Activated T-cell treated with anti-CD3 and anti-CD28 coated beads, Interleukin-2, amount 50 U/mL, for 4 hours (primary cell): ENCODE measurements at regions not wholly inside any gene's neighbourhood (a gene's known extent, or its start where the extent isn't known, plus 50 kb on each side); places are given as distances from the start of the nearest gene placed in this dataset.
"Not testable (repeated sequence)": the region's sequence is repeated elsewhere in the genome, so short reads cannot be mapped to it uniquely, and the experiment has no call there.

ENCODE experiments used
- ATAC-seq, 2 donors: fragments of 200-7000 bp; cut with Tn5 transposase; one replicate each; pipeline ENCODE4 v1.10.0; 2021
- DNase-seq: peaks from one replicate; pipeline ENCODE4 v3.0.0-alpha.2; 2020
- H3K27me3 Mint-ChIP-seq: one replicate; pipeline ENCODE4 v1.8.0; 2021; ENCODE audit warnings: low read depth, mixed read lengths
- H3K36me3 Mint-ChIP-seq: one replicate; pipeline ENCODE4 v1.8.0; 2022; ENCODE audit warnings: mixed read lengths; ENCODE audit not compliant: insufficient read depth
- H3K4me1 Mint-ChIP-seq: one replicate; pipeline ENCODE4 v1.8.0; 2021; ENCODE audit warnings: low read depth, mixed read lengths
- H3K4me3 Mint-ChIP-seq: one replicate; pipeline ENCODE4 v1.8.0; 2021; ENCODE audit warnings: mild to moderate bottlenecking, moderate library complexity, mixed read lengths
- H3K9me3 Mint-ChIP-seq: one replicate; pipeline ENCODE4 v1.8.0; 2021; ENCODE audit warnings: mixed read lengths

DNA sequence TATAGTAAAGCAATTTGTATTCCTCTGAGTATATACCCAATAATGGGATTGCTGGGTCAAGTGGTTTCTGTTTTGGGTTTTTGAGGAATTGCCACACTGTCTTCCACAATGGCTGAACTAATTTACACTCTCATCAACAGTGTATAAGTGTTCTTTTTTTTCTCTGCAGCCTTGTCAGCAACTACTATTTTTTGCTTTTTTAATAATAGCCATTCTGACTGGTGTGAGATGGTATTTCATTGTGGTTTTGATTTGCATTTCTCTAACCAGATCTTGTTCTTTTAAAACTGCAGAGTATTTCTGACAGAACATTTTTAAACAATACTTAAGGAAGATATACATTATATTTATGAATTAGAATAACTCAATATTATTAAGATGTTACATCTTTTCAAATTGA lies 1140.5 kb upstream of the CNTN5 start:
- H3K4me1 Mint-ChIP-seq, result no peaks in the 10 kb centered on the region
- ATAC-seq, result no peak

DNA sequence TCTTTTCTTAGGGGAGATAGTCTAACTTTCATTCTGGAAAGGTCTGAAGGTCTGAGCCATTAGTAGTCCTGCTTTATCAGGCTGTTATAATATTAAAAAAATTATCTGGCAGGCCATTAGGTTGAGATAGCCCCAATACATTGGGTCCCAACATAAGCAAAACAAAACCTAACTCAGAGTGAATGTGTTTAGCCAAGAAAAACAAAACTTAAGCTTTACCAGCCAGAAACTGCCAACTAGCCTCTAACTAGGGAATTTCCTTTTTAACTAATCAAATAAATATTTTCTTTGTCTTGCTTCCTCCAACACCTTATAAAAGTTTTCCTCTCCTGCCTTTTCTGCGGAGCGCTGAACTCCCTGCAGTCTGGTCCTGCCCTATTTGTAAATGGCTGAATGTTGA lies 1137.7 kb upstream of the CNTN5 start:
- no peaks in the 10 kb centered on the region for H3K27me3 Mint-ChIP-seq
- no peak for DNase-seq
- no peak overlapping the region for H3K4me3 Mint-ChIP-seq
- ATAC-seq, result no peak
- H3K9me3 Mint-ChIP-seq, result peaks cover 11% of the 10 kb centered on the region
- no peaks in the 10 kb centered on the region for H3K4me1 Mint-ChIP-seq
- no peaks in the 10 kb centered on the region for H3K36me3 Mint-ChIP-seq

More for the DNA sequence above, 1140.5 kb upstream of the CNTN5 start:
- Mint-ChIP-seq H3K27me3 (no peaks in the 10 kb centered on the region), H3K4me3 (no peak overlapping the region), H3K36me3 (no peaks in the 10 kb centered on the region), H3K9me3 (peaks cover 14% of the 10 kb centered on the region)
- DNase-seq, result no peak

DNA sequence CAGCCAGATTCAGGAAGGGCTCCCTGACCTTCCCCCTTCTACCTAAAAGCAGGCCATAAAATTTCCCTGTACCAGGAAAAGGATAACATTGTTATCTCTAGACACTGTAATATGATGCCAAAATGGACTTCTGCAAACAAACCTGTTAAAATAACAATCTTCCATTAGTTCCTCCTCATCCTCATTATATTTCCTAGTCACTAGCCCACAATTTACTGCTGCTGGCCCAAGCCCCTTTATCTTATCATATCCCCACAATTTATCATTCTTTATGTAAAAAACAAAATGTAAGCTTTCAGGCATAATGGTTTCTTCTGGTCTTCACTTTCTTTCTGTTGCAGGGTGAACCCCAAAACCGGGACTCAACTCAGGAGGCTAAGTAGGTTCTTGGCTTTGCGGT lies 1132.1 kb upstream of the CNTN5 start:
- H3K4me1 Mint-ChIP-seq, result no peaks in the 10 kb centered on the region

DNA sequence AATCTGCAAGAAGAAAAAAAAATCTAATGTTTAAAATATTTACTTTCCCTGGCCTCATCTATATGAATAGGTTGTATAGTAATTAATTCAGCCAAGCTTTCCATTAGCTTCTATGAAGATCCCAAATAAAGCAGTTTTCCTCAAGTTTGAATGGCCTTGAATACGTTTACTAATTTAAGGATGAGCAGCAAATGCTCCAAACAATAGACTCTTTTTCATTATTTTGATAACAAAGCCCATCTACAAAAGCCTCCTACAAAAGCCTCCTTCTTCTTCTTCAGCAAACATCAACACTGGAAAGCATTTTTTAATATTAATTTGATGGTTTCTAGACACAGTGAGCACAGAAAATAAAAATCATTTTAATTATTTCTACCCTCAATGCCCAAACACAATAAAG lies 1130.3 kb upstream of the CNTN5 start:
- H3K27me3 Mint-ChIP-seq, result no peaks in the 10 kb centered on the region
- H3K9me3 Mint-ChIP-seq, result peaks cover 7% of the 10 kb centered on the region
- ATAC-seq (no peak), DNase-seq (no peak)
- H3K4me3 Mint-ChIP-seq, result no peak overlapping the region
- H3K4me1 Mint-ChIP-seq, result no peaks in the 10 kb centered on the region
- no peaks in the 10 kb centered on the region for H3K36me3 Mint-ChIP-seq

More for the DNA sequence above, 1132.1 kb upstream of the CNTN5 start:
- Mint-ChIP-seq H3K36me3 (no peaks in the 10 kb centered on the region), H3K9me3 (peaks cover 10% of the 10 kb centered on the region), H3K27me3 (no peaks in the 10 kb centered on the region), H3K4me3 (no peak overlapping the region)
- ATAC-seq, result no peak
- DNase-seq, result no peak

DNA sequence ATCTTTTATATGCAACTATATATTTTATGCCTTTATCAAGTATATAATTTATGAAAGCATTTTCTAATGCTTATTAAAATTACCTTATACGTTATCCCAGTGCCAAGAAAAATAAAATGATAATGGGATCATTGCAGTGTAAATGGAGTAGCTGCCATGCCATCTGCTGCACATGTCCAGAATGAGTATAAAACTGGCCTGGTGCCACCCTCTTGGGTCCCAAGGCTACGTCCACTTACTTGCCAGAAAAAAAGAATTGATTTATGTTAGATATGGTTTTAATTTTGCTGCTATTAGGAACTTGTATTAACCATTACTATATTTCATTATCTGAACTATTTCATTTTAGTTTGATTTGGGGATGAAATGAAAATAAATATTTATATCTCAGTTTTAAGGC lies 1127.1 kb upstream of the CNTN5 start:
- no peak for ATAC-seq
- no peak for DNase-seq
- Mint-ChIP-seq H3K4me1 (no peaks in the 10 kb centered on the region), H3K4me3 (no peak overlapping the region), H3K9me3 (peaks cover 4% of the 10 kb centered on the region), H3K27me3 (no peaks in the 10 kb centered on the region), H3K36me3 (no peaks in the 10 kb centered on the region)

DNA sequence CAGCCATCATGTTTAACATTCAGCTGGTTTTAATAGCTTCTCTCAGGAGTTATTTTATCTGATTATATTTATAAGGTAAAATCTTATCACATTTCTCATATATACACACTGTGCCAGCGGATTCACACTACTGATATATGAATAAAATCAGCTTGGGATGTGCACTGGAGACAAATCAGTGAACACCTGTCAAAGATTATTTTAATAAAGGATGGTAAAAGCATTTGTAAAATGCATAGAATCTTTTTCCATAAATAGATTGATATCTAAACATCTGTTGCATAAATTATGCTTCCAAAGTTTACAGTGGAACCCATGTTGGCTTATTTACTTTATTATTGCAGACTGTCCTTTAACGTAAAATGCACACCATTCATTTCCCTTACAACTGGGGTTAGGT lies 1125.8 kb upstream of the CNTN5 start:
- no peaks in the 10 kb centered on the region for H3K36me3 Mint-ChIP-seq
- ATAC-seq, result no peak
- no peaks in the 10 kb centered on the region for H3K4me1 Mint-ChIP-seq
- H3K9me3 Mint-ChIP-seq, result peaks cover 4% of the 10 kb centered on the region
- no peaks in the 10 kb centered on the region for H3K27me3 Mint-ChIP-seq
- no peak for DNase-seq
- no peak overlapping the region for H3K4me3 Mint-ChIP-seq

DNA sequence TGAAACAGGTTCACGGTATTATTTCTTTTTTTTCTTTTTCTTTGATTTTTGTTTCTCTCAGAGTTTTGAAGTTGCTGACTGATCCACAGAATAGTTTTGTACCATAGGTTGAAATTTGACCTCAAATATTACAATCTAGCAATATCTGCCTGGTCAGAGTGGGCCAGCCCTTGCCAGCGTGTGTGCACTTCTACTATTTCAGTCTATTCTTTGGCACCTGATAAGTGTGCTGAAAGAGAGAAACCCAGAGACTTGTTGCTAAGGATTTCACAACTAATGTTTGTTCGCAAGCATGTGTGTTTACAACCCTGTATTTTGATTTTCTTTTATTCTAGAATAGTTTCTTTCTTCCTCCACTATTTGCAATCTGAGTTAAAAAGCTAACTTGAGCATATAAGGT lies 1125.2 kb upstream of the CNTN5 start:
- DNase-seq, result no peak
- Mint-ChIP-seq H3K4me3 (no peak overlapping the region), H3K4me1 (no peaks in the 10 kb centered on the region), H3K27me3 (no peaks in the 10 kb centered on the region), H3K9me3 (peaks cover 4% of the 10 kb centered on the region), H3K36me3 (no peaks in the 10 kb centered on the region)
- no peak for ATAC-seq

DNA sequence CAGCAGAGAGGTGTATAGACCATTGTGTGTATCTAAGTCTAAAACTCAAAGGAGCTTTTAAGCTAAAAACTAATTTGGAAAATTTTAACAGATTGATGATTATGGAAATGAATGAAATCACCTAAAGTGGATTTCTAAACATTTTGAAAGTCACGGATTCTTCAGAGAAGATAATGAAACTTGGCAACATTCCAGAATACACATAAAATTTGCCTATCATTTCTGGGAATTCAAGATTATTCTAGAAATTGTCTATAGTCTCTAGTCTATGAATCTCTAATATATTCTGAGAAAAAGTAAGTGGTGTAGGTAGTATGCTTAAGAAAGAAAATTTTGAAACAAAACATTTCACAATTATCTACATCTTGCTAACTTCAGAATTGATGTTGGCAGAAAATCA lies 1117.9 kb upstream of the CNTN5 start:
- H3K4me3 Mint-ChIP-seq, result no peak overlapping the region

DNA sequence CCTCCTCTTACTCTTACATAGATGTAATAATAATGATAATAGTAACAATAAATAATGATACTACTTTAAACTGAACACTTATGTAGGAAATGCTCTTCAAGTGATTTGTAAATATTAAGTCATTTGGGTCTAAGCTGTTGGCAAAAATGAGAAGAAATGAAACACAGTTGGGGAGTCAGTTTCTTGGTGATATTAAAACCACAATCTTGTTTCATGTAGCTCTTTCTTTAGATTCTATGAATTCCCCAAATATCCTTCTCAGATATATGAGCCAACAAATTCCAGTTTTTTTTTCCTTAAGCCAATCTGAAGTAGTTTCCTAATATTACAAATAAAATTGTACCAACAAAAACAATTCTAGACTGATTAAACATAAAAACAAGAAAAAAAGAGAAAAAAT lies 1115.6 kb upstream of the CNTN5 start:
- H3K4me3 Mint-ChIP-seq, result no peak overlapping the region
- H3K27me3 Mint-ChIP-seq, result no peaks in the 10 kb centered on the region
- H3K4me1 Mint-ChIP-seq, result no peaks in the 10 kb centered on the region
- H3K9me3 Mint-ChIP-seq, result peaks cover 14% of the 10 kb centered on the region
- no peak for DNase-seq
- ATAC-seq, result no peak
- no peaks in the 10 kb centered on the region for H3K36me3 Mint-ChIP-seq

More for the DNA sequence above, 1117.9 kb upstream of the CNTN5 start:
- Mint-ChIP-seq H3K4me1 (no peaks in the 10 kb centered on the region), H3K9me3 (peaks cover 5% of the 10 kb centered on the region), H3K36me3 (no peaks in the 10 kb centered on the region), H3K27me3 (no peaks in the 10 kb centered on the region)
- ATAC-seq (no peak), DNase-seq (no peak)

DNA sequence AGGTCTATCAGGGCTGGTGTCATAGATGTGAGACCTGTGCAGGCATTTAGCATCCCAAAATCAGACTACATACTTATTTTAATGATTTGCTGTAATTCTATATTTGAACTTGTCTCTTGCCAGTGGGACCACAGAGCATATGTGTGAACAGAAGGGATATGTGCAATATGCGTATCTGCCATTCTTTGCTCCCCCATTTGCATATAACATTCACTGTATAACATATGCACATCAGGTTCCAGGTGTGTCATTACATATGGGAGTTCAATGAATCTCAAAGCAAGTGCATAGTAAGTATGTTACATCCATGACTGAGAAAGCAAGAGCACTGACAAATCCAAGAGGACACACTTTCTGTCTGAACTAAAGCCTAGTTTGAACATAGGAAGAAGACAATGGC lies 1115.1 kb upstream of the CNTN5 start:
- Mint-ChIP-seq H3K27me3 (no peaks in the 10 kb centered on the region), H3K4me3 (no peak overlapping the region), H3K4me1 (no peaks in the 10 kb centered on the region), H3K9me3 (peaks cover 14% of the 10 kb centered on the region), H3K36me3 (no peaks in the 10 kb centered on the region)
- no peak for ATAC-seq
- DNase-seq, result no peak

DNA sequence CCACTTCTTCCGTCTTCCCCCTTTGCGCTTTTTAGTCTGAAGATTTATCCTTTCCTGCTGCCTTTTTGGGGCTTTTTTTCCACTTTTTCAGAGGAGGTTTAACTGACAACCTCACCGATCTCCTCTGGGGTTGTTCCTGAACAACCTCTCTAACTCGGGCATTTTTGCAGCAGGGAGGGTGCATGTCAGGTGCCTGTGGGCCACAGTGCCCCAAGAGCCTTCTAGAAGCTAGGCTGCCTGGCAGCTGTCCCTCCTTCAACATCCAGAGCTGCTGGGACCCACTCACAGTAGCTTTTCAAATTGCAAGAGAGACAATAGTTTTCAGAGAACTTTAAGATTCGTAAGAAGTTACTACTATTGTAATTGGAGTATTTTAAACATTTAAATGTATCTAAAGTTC lies 1112.4 kb upstream of the CNTN5 start:
- no peak for ATAC-seq
- H3K36me3 Mint-ChIP-seq, result no peaks in the 10 kb centered on the region
- H3K9me3 Mint-ChIP-seq, result peaks cover 11% of the 10 kb centered on the region
- no peaks in the 10 kb centered on the region for H3K4me1 Mint-ChIP-seq
- no peaks in the 10 kb centered on the region for H3K27me3 Mint-ChIP-seq
- no peak for DNase-seq
- no peak overlapping the region for H3K4me3 Mint-ChIP-seq

DNA sequence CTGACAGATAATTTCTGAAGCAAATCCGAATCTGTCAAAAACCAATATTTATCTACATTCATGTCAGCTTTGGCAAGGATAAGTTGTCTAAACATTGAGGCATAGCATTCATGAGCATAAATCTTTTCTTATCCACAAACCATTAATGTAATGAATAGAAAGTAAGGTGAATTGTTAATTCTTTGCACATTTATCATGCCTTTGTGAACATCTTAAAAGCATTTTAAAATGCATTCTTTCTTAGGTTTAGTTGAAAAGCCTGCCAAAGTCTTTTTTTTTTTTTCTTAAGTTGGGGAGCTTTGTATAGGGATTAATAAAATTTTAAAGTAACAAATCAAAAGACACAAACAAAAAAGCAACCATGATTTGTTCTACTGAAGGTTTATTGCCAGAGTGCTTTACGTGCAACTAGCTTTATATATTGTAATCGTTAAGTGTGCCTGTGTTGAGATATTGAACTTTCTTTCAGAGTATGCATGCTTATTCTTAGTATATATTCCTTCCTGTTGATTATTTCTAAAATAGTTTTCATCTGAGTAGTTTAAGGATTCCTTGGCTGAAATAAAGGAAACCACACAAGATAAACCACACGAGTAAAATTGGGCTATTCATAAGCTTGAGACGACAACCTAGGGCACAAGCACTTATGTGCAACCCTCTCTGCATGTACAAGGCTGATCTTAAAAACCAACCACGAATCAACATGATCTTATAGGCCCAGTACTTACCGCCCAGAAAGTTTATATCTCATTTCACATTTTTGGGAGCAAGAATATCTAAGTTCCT lies 1110.9 kb upstream of the CNTN5 start:
- no peaks in the 10 kb centered on the region for H3K27me3 Mint-ChIP-seq
- DNase-seq (no peak), ATAC-seq (no peak)
- H3K4me3 Mint-ChIP-seq, result no peak overlapping the region
- no peaks in the 10 kb centered on the region for H3K4me1 Mint-ChIP-seq
- no peaks in the 10 kb centered on the region for H3K36me3 Mint-ChIP-seq
- peaks cover 8% of the 10 kb centered on the region for H3K9me3 Mint-ChIP-seq

DNA sequence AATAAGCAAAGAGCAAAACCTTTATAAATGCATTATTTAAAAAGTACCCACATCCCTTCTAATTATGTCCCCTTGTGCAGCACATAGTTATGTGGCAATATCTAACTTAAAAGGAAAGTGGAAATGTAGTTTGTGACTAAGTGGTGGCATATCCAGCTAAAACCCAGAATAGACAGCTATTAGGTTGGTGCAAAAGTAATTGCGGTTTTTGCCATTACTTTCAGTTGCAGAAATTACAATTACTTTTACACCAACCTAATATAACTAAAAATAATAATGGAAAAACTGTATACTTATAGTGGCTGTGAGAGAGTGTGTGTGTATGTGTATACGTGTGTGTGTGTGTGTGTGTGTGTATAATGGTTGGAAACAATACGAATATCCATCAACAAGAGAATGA lies 1108.1 kb upstream of the CNTN5 start:
- ATAC-seq (no peak), DNase-seq (no peak)
- Mint-ChIP-seq H3K4me1 (no peaks in the 10 kb centered on the region), H3K27me3 (no peaks in the 10 kb centered on the region), H3K4me3 (no peak overlapping the region), H3K36me3 (no peaks in the 10 kb centered on the region), H3K9me3 (peaks cover 11% of the 10 kb centered on the region)

DNA sequence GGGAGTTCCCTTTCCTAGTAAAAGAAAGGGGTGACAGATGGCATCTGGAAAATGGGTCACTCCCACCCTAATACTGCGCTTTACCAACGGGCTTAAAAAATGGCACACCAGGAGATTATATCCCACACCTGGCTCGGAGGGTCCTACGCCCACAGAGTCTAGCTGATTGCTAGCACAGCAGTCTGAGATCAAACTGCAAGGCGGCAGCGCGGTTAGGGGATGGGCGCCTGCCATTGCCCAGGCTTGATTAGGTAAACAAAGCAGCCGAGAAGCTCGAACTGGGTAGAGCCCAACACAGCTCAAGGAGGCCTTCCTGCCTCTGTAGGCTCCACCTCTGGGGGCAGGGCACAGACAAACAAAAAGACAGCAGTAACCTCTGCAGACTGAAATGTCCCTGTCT lies 1097.8 kb upstream of the CNTN5 start:
- H3K36me3 Mint-ChIP-seq, result not testable (repeated sequence)

DNA sequence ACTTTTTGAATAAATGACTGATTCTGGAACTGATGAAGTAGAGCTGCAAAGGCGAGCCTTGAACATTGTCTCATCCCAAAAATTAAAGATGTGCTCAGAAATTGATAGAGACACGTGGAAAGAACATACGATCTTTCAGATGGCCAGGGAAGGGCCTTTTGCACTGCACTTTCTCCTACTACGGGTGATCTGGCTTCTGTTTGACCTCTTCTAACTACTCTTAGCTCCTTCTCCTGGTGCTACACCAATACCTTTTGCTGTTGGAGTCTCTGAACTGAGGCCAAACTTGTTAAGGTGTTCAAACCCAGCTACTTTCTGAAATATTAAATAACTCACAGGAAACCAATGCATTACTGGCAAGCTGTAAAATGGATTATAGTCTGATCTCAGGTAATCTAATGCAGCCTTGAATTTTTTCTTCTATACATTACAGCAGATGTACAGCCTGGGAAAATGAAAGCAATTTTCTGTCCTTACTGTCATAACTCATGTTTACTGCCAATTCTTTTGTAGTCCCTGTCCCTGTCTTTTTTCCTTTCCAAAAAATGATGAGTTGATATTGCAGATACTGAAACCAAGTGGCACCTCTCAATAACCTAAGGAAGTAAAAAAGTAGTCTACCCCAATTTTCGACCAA lies 1086.1 kb upstream of the CNTN5 start:
- Mint-ChIP-seq H3K27me3 (no peaks in the 10 kb centered on the region), H3K4me3 (no peak overlapping the region), H3K36me3 (no peaks in the 10 kb centered on the region), H3K9me3 (peaks cover 15% of the 10 kb centered on the region), H3K4me1 (no peaks in the 10 kb centered on the region)
- no peak for DNase-seq
- ATAC-seq, result no peak

More for the DNA sequence above, 1097.8 kb upstream of the CNTN5 start:
- ATAC-seq, DNase-seq, H3K4me1 Mint-ChIP-seq, H3K9me3 Mint-ChIP-seq, H3K4me3 Mint-ChIP-seq, H3K27me3 Mint-ChIP-seq: not testable (repeated sequence)
